ENCODE measurements at regions not wholly inside any gene's neighbourhood (a gene's known extent, or its start where the extent isn't known, plus 50 kb on each side); places are given as distances from the start of the nearest gene placed in this dataset.

GRCh38 chr10:28737096-28737495, 59.8 kb downstream of the BAMBI start:
- no peaks in the 10 kb centered on the region for H3K9me2 ChIP-seq (replicated peaks; ENCODE audit: insufficient read depth, low read length)
- H3F3A ChIP-seq (ENCODE audit: insufficient read depth, low read length) = no peaks in the 10 kb centered on the region
- H3K27ac ChIP-seq (ENCODE audit: low read length) = no peak overlapping the region
- H3K4me2 ChIP-seq (ENCODE audit: low read depth, low read length) = no peak overlapping the region
- no peaks in the 10 kb centered on the region for H3K9me3 ChIP-seq (replicated peaks; ENCODE audit: insufficient read depth, low read length)
- no peak for DNase-seq
- no peak overlapping the region for H3K9ac ChIP-seq (ENCODE audit: low read length)
- H3K79me2 ChIP-seq (ENCODE audit: low read length) = no peaks in the 10 kb centered on the region
- no peaks in the 10 kb centered on the region for H4K20me1 ChIP-seq (ENCODE audit: insufficient read depth, low read length)
- H3K4me3 ChIP-seq (ENCODE audit: low read length) = no peak overlapping the region
- no peak for TF ChIP-seq EZH2phosphoT487 (IDR thresholded peaks at IDR 0.05; ENCODE audit: low read length)
- no peak for TF ChIP-seq EZH2 (optimal IDR thresholded peaks at IDR 0.05; ENCODE audit: low read depth, low read length)
- TF ChIP-seq CTCF (IDR thresholded peaks at IDR 0.05; ENCODE audit: low read length) = no peak
- H2AFZ ChIP-seq (ENCODE audit: low read length) = no peak overlapping the region
- H3K36me3 ChIP-seq (replicated peaks; ENCODE audit: insufficient read depth, low read length) = no peaks in the 10 kb centered on the region
- H3K4me1 ChIP-seq (ENCODE audit: low read length) = no peaks in the 10 kb centered on the region
- H3K27me3 ChIP-seq (replicated peaks; ENCODE audit: insufficient read depth, low read length) = no peaks in the 10 kb centered on the region

DNA sequence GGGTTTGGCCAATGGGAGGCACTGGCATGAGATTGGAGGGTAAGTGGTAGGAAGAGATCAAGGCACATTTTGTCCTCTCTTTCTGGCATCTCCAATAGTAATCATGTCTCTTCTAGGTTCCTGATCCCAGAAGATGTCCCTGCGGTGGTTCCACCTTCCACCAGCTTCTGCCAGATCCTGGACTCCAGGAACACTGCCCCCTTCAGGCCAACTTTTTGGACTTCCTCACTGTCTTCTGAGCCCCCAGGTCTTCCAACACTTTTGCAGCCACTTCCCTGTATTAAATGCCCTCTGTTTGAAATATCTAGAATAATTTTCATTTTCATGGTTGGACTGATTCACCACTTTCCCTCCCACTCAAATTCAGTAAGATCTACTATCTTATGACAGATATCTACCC, 60.9 kb downstream of the BAMBI start:
- H3K4me2 ChIP-seq (ENCODE audit: low read depth, low read length) = no peak overlapping the region
- H3K27me3 ChIP-seq (replicated peaks; ENCODE audit: insufficient read depth, low read length) = no peaks in the 10 kb centered on the region
- no peaks in the 10 kb centered on the region for H3K36me3 ChIP-seq (replicated peaks; ENCODE audit: insufficient read depth, low read length)
- no peaks in the 10 kb centered on the region for H4K20me1 ChIP-seq (ENCODE audit: insufficient read depth, low read length)
- TF ChIP-seq CTCF (IDR thresholded peaks at IDR 0.05; ENCODE audit: low read length) = no peak
- TF ChIP-seq EZH2 (optimal IDR thresholded peaks at IDR 0.05; ENCODE audit: low read depth, low read length) = no peak
- no peak for TF ChIP-seq EZH2phosphoT487 (IDR thresholded peaks at IDR 0.05; ENCODE audit: low read length)
- H2AFZ ChIP-seq (ENCODE audit: low read length) = no peak overlapping the region
- H3K4me3 ChIP-seq (ENCODE audit: low read length) = no peak overlapping the region
- H3K9me2 ChIP-seq (replicated peaks; ENCODE audit: insufficient read depth, low read length) = no peaks in the 10 kb centered on the region
- DNase-seq = no peak
- no peaks in the 10 kb centered on the region for H3K9me3 ChIP-seq (replicated peaks; ENCODE audit: insufficient read depth, low read length)
- H3K4me1 ChIP-seq (ENCODE audit: low read length) = no peaks in the 10 kb centered on the region
- H3F3A ChIP-seq (ENCODE audit: insufficient read depth, low read length) = no peaks in the 10 kb centered on the region
- H3K79me2 ChIP-seq (ENCODE audit: low read length) = no peaks in the 10 kb centered on the region
- no peak overlapping the region for H3K9ac ChIP-seq (ENCODE audit: low read length)
- no peak overlapping the region for H3K27ac ChIP-seq (ENCODE audit: low read length)

DNA sequence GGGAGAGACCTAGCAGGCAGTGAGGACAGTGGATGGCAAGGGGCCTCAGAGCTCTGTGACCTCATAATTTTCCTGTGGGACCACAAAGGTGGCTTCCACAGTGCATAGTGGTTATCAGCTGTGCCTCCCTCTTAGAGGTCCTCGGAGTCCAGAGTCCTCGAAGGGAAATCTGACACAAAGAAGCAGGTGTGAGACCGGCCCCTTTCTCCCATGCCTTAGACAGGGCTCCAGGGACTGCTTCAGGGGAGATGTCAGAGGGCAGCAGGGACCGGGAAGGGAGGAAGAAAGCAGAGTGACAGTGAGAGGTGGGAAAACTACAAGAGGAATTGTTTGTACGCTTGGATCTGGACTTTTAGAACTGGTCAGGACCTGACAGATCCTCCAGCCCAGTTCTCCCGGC, 66.3 kb downstream of the BAMBI start:
- Histone ChIP-seq H3K4me3 (ENCODE audit: low read length) (no peak overlapping the region), H3K9me2 (replicated peaks; ENCODE audit: insufficient read depth, low read length) (no peaks in the 10 kb centered on the region), H3K9me3 (replicated peaks; ENCODE audit: insufficient read depth, low read length) (no peaks in the 10 kb centered on the region), H3K4me1 (ENCODE audit: low read length) (no peaks in the 10 kb centered on the region), H2AFZ (ENCODE audit: low read length) (no peak overlapping the region), H3K4me2 (ENCODE audit: low read depth, low read length) (no peak overlapping the region), H4K20me1 (ENCODE audit: insufficient read depth, low read length) (no peaks in the 10 kb centered on the region), H3K27ac (ENCODE audit: low read length) (no peak overlapping the region), H3K27me3 (replicated peaks; ENCODE audit: insufficient read depth, low read length) (no peaks in the 10 kb centered on the region), H3K9ac (ENCODE audit: low read length) (no peak overlapping the region), H3K79me2 (ENCODE audit: low read length) (no peaks in the 10 kb centered on the region), H3K36me3 (replicated peaks; ENCODE audit: insufficient read depth, low read length) (no peaks in the 10 kb centered on the region), H3F3A (ENCODE audit: insufficient read depth, low read length) (no peaks in the 10 kb centered on the region)
- DNase-seq = no peak
- TF ChIP-seq CTCF (IDR thresholded peaks at IDR 0.05; ENCODE audit: low read length) = no peak
- no peak for TF ChIP-seq EZH2phosphoT487 (IDR thresholded peaks at IDR 0.05; ENCODE audit: low read length)
- no peak for TF ChIP-seq EZH2 (optimal IDR thresholded peaks at IDR 0.05; ENCODE audit: low read depth, low read length)
